Activated CD4-positive, alpha-beta T cell treated with anti-CD3 and anti-CD28 coated beads, Interleukin-2, amount 10 ng/mL, durations not matched to agents 24 days and 14 days (primary cell): ENCODE measurements at regions not wholly inside any gene's neighbourhood (a gene's known extent, or its start where the extent isn't known, plus 50 kb on each side); places are given as distances from the start of the nearest gene placed in this dataset.

Source experiments
- DNase-seq: peaks from one replicate; pipeline ENCODE4 v3.0.0; 2022
- H3K27ac Mint-ChIP-seq: one replicate; pipeline ENCODE4 v1.8.0; 2022; ENCODE audit warnings: mild to moderate bottlenecking, mixed read lengths
- H3K27me3 Mint-ChIP-seq: one replicate; pipeline ENCODE4 v1.8.0; 2022; ENCODE audit warnings: mixed read lengths
- H3K36me3 Mint-ChIP-seq: one replicate; pipeline ENCODE4 v1.8.0; 2022; ENCODE audit warnings: low read depth, mild to moderate bottlenecking, mixed read lengths
- H3K4me1 Mint-ChIP-seq: one replicate; pipeline ENCODE4 v1.8.0; 2021; ENCODE audit warnings: mixed read lengths
- H3K4me3 Mint-ChIP-seq: one replicate; pipeline ENCODE4 v1.8.0; 2022; ENCODE audit warnings: mild to moderate bottlenecking, moderate library complexity, mixed read lengths
- H3K9me3 Mint-ChIP-seq: one replicate; pipeline ENCODE4 v1.8.0; 2021; ENCODE audit warnings: mixed read lengths
- intact Hi-C: fragments of 100-400 bp; cut with micrococcal nuclease; formaldehyde crosslinking; loops from one replicate; pipeline ENCODE4 v1.15.1; 2023

GRCh38 chr18:77960791-77961410, 711.3 kb downstream of the GALR1 start:
- intact Hi-C loops, result no loop called here
- Mint-ChIP-seq H3K27me3 (no peaks in the 10 kb centered on the region), H3K36me3 (no peaks in the 10 kb centered on the region), H3K4me3 (no peak overlapping the region), H3K4me1 (no peaks in the 10 kb centered on the region), H3K27ac (no peak overlapping the region), H3K9me3 (peaks cover 15% of the 10 kb centered on the region)
- no peak for DNase-seq

GRCh38 chr18:77967071-77967470, 717.4 kb downstream of the GALR1 start:
- Mint-ChIP-seq H3K27me3 (no peaks in the 10 kb centered on the region), H3K9me3 (no peaks in the 10 kb centered on the region), H3K4me1 (no peaks in the 10 kb centered on the region), H3K27ac (no peak overlapping the region), H3K4me3 (no peak overlapping the region), H3K36me3 (no peaks in the 10 kb centered on the region)
- no peak for DNase-seq
- intact Hi-C loops, result no loop called here

- H3K27me3 Mint-ChIP-seq, result no peaks in the 10 kb centered on the region
- H3K4me3 Mint-ChIP-seq, result no peak overlapping the region
- intact Hi-C loops, result no loop called here
- no peak for DNase-seq
- no peak overlapping the region for H3K27ac Mint-ChIP-seq
- no peaks in the 10 kb centered on the region for H3K36me3 Mint-ChIP-seq
- H3K4me1 Mint-ChIP-seq, result no peaks in the 10 kb centered on the region
- no peaks in the 10 kb centered on the region for H3K9me3 Mint-ChIP-seq
These were observed 718.1 kb downstream of the GALR1 start for GRCh38 chr18:77967791-77968190.

- Mint-ChIP-seq H3K9me3 (no peaks in the 10 kb centered on the region), H3K27me3 (no peaks in the 10 kb centered on the region), H3K4me3 (no peak overlapping the region), H3K27ac (no peak overlapping the region), H3K36me3 (no peaks in the 10 kb centered on the region), H3K4me1 (no peaks in the 10 kb centered on the region)
- intact Hi-C loops, result no loop called here
- no peak for DNase-seq
These were observed 720.3 kb downstream of the GALR1 start for GRCh38 chr18:77969972-77970371.

- no peak for DNase-seq
- Mint-ChIP-seq H3K27ac (no peak overlapping the region), H3K36me3 (no peaks in the 10 kb centered on the region), H3K4me3 (no peak overlapping the region), H3K27me3 (no peaks in the 10 kb centered on the region), H3K9me3 (no peaks in the 10 kb centered on the region), H3K4me1 (no peaks in the 10 kb centered on the region)
- intact Hi-C loops, result no loop called here
These were observed 721.2 kb downstream of the GALR1 start for GRCh38 chr18:77970814-77971213.

- DNase-seq, result no peak
These were observed 724.1 kb downstream of the GALR1 start for GRCh38 chr18:77973745-77974144.

GRCh38 chr18:77974329-77974728, 724.7 kb downstream of the GALR1 start:
- no peak overlapping the region for H3K27ac Mint-ChIP-seq
- peaks cover 4% of the 10 kb centered on the region for H3K9me3 Mint-ChIP-seq
- H3K4me3 Mint-ChIP-seq, result no peak overlapping the region
- no peaks in the 10 kb centered on the region for H3K36me3 Mint-ChIP-seq
- no peaks in the 10 kb centered on the region for H3K4me1 Mint-ChIP-seq
- DNase-seq, result no peak
- H3K27me3 Mint-ChIP-seq, result no peaks in the 10 kb centered on the region
- intact Hi-C loops, result no loop called here

More at GRCh38 chr18:77973745-77974144, 724.1 kb downstream of the GALR1 start:
- H3K4me1 Mint-ChIP-seq, result no peaks in the 10 kb centered on the region
- no peaks in the 10 kb centered on the region for H3K27me3 Mint-ChIP-seq
- no peaks in the 10 kb centered on the region for H3K36me3 Mint-ChIP-seq
- intact Hi-C loops, result no loop called here
- H3K4me3 Mint-ChIP-seq, result no peak overlapping the region
- no peak overlapping the region for H3K27ac Mint-ChIP-seq
- H3K9me3 Mint-ChIP-seq, result peaks cover 4% of the 10 kb centered on the region

GRCh38 chr18:77977331-77977730, 727.7 kb downstream of the GALR1 start:
- Mint-ChIP-seq H3K27me3 (no peaks in the 10 kb centered on the region), H3K4me1 (no peaks in the 10 kb centered on the region), H3K36me3 (no peaks in the 10 kb centered on the region), H3K27ac (no peak overlapping the region), H3K9me3 (peaks cover 4% of the 10 kb centered on the region), H3K4me3 (no peak overlapping the region)
- intact Hi-C loops, result no loop called here
- DNase-seq, result no peak

- intact Hi-C loops, result no loop called here
- no peak for DNase-seq
- H3K4me1 Mint-ChIP-seq, result no peaks in the 10 kb centered on the region
- H3K27ac Mint-ChIP-seq, result no peak overlapping the region
- no peak overlapping the region for H3K4me3 Mint-ChIP-seq
- H3K36me3 Mint-ChIP-seq, result no peaks in the 10 kb centered on the region
- peaks cover 4% of the 10 kb centered on the region for H3K9me3 Mint-ChIP-seq
- no peaks in the 10 kb centered on the region for H3K27me3 Mint-ChIP-seq
These were observed 730.6 kb downstream of the GALR1 start for GRCh38 chr18:77980275-77980674.

GRCh38 chr18:77981874-77982273, 732.2 kb downstream of the GALR1 start:
- H3K4me1 Mint-ChIP-seq, result no peaks in the 10 kb centered on the region
- intact Hi-C loops, result no loop called here
- no peaks in the 10 kb centered on the region for H3K36me3 Mint-ChIP-seq
- no peak overlapping the region for H3K4me3 Mint-ChIP-seq
- DNase-seq, result no peak
- H3K27me3 Mint-ChIP-seq, result no peaks in the 10 kb centered on the region
- peaks cover 4% of the 10 kb centered on the region for H3K9me3 Mint-ChIP-seq
- H3K27ac Mint-ChIP-seq, result no peak overlapping the region

- no peaks in the 10 kb centered on the region for H3K36me3 Mint-ChIP-seq
- no peak overlapping the region for H3K4me3 Mint-ChIP-seq
- H3K27me3 Mint-ChIP-seq, result no peaks in the 10 kb centered on the region
- no peak overlapping the region for H3K27ac Mint-ChIP-seq
- H3K9me3 Mint-ChIP-seq, result peaks cover under 1% of the 10 kb centered on the region
- no peaks in the 10 kb centered on the region for H3K4me1 Mint-ChIP-seq
- intact Hi-C loops, result no loop called here
- no peak for DNase-seq
These were observed 733.6 kb downstream of the GALR1 start for GRCh38 chr18:77983270-77983669.

GRCh38 chr18:77984178-77984577, 734.5 kb downstream of the GALR1 start:
- no peak for DNase-seq

GRCh38 chr18:77984833-77985232, 735.2 kb downstream of the GALR1 start:
- Mint-ChIP-seq H3K36me3 (no peaks in the 10 kb centered on the region), H3K4me1 (no peaks in the 10 kb centered on the region), H3K27me3 (no peaks in the 10 kb centered on the region), H3K9me3 (no peaks in the 10 kb centered on the region), H3K4me3 (no peak overlapping the region), H3K27ac (no peak overlapping the region)
- intact Hi-C loops, result no loop called here
- no peak for DNase-seq

More at GRCh38 chr18:77984178-77984577, 734.5 kb downstream of the GALR1 start:
- Mint-ChIP-seq H3K36me3 (no peaks in the 10 kb centered on the region), H3K27me3 (no peaks in the 10 kb centered on the region), H3K27ac (no peak overlapping the region), H3K9me3 (no peaks in the 10 kb centered on the region), H3K4me3 (no peak overlapping the region), H3K4me1 (no peaks in the 10 kb centered on the region)
- intact Hi-C loops, result no loop called here

GRCh38 chr18:77985526-77986281, 736.1 kb downstream of the GALR1 start:
- Mint-ChIP-seq H3K27ac (no peak overlapping the region), H3K4me3 (no peak overlapping the region), H3K27me3 (no peaks in the 10 kb centered on the region), H3K4me1 (no peaks in the 10 kb centered on the region), H3K36me3 (no peaks in the 10 kb centered on the region), H3K9me3 (no peaks in the 10 kb centered on the region)
- intact Hi-C loops, result no loop called here
- DNase-seq, result no peak

GRCh38 chr18:77990131-77990530, 740.5 kb downstream of the GALR1 start:
- Mint-ChIP-seq H3K9me3 (no peaks in the 10 kb centered on the region), H3K36me3 (no peaks in the 10 kb centered on the region), H3K4me1 (no peaks in the 10 kb centered on the region), H3K27me3 (no peaks in the 10 kb centered on the region), H3K4me3 (no peak overlapping the region), H3K27ac (no peak overlapping the region)
- DNase-seq, result no peak
- intact Hi-C loops, result no loop called here
